Astrocyte of the hippocampus (primary cell): ENCODE measurements at regions not wholly inside any gene's neighbourhood (a gene's known extent, or its start where the extent isn't known, plus 50 kb on each side); places are given as distances from the start of the nearest gene placed in this dataset.

Experiments
- DNase-seq: peaks from one replicate; pipeline ENCODE4 v3.0.0; 2011; ENCODE audit warnings: low read depth, low spot score

- no peak for DNase-seq
Measured at GRCh38 chr18:77905449-77906055, 655.9 kb downstream of the GALR1 start.

- no peak for DNase-seq
Measured at GRCh38 chr18:77906103-77906892, 656.6 kb downstream of the GALR1 start.

- DNase-seq = no peak
Measured at GRCh38 chr18:77910347-77910746, 660.7 kb downstream of the GALR1 start.

GRCh38 chr18:77911971-77912605 is 662.4 kb downstream of the GALR1 start:
- DNase-seq = no peak

GRCh38 chr18:77918730-77919129 is 669.1 kb downstream of the GALR1 start:
- DNase-seq = no peak

GRCh38 chr18:77919923-77920322 is 670.3 kb downstream of the GALR1 start:
- no peak for DNase-seq

GRCh38 chr18:77935342-77935741 is 685.7 kb downstream of the GALR1 start:
- no peak for DNase-seq

GRCh38 chr18:77940566-77940965 is 690.9 kb downstream of the GALR1 start:
- DNase-seq = no peak

- no peak for DNase-seq
Measured at GRCh38 chr18:77944533-77944932, 694.9 kb downstream of the GALR1 start.

- no peak for DNase-seq
Measured at GRCh38 chr18:77948567-77948966, 698.9 kb downstream of the GALR1 start.

GRCh38 chr18:77949355-77949973 is 699.8 kb downstream of the GALR1 start:
- DNase-seq = no peak

GRCh38 chr18:77959248-77959647 is 709.6 kb downstream of the GALR1 start:
- no peak for DNase-seq

- DNase-seq = no peak
Measured at GRCh38 chr18:77960791-77961410, 711.3 kb downstream of the GALR1 start.

- no peak for DNase-seq
Measured at GRCh38 chr18:77967071-77967470, 717.4 kb downstream of the GALR1 start.

GRCh38 chr18:77967791-77968190 is 718.1 kb downstream of the GALR1 start:
- no peak for DNase-seq

GRCh38 chr18:77969972-77970371 is 720.3 kb downstream of the GALR1 start:
- DNase-seq = peak; percentile 23

- DNase-seq = peak; percentile 79
Measured at GRCh38 chr18:77970814-77971213, 721.2 kb downstream of the GALR1 start.

- DNase-seq = no peak
Measured at GRCh38 chr18:77973745-77974144, 724.1 kb downstream of the GALR1 start.

- no peak for DNase-seq
Measured at GRCh38 chr18:77974329-77974728, 724.7 kb downstream of the GALR1 start.

- DNase-seq = no peak
Measured at GRCh38 chr18:77977331-77977730, 727.7 kb downstream of the GALR1 start.

GRCh38 chr18:77980275-77980674 is 730.6 kb downstream of the GALR1 start:
- DNase-seq = no peak

- no peak for DNase-seq
Measured at GRCh38 chr18:77981874-77982273, 732.2 kb downstream of the GALR1 start.
